ENCODE measurements at regions not wholly inside any gene's neighbourhood (a gene's known extent, or its start where the extent isn't known, plus 50 kb on each side); places are given as distances from the start of the nearest gene placed in this dataset.
A peak's percentile ranks its signal among the peaks of the same experiment; 100 is the strongest.
"Not testable (repeated sequence)": the region's sequence is repeated elsewhere in the genome, so short reads cannot be mapped to it uniquely, and the experiment has no call there.

GRCh38 chr6:154638369-154638768 lies 94.8 kb upstream of the SCAF8 start:
- TF ChIP-seq, protein P1, sequence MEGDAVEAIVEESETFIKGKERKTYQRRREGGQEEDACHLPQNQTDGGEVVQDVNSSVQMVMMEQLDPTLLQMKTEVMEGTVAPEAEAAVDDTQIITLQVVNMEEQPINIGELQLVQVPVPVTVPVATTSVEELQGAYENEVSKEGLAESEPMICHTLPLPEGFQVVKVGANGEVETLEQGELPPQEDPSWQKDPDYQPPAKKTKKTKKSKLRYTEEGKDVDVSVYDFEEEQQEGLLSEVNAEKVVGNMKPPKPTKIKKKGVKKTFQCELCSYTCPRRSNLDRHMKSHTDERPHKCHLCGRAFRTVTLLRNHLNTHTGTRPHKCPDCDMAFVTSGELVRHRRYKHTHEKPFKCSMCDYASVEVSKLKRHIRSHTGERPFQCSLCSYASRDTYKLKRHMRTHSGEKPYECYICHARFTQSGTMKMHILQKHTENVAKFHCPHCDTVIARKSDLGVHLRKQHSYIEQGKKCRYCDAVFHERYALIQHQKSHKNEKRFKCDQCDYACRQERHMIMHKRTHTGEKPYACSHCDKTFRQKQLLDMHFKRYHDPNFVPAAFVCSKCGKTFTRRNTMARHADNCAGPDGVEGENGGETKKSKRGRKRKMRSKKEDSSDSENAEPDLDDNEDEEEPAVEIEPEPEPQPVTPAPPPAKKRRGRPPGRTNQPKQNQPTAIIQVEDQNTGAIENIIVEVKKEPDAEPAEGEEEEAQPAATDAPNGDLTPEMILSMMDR (IDR thresholded peaks at IDR 0.05) = no peak
- DNase-seq (no peak), ATAC-seq (no peak)
- Histone ChIP-seq H3K9me3 (peaks cover 4% of the 10 kb centered on the region), H3K27ac (no peak overlapping the region), H3K27me3 (ENCODE audit: low read depth) (no peaks in the 10 kb centered on the region), H3K4me3 (no peak overlapping the region), H3K4me1 (no peaks in the 10 kb centered on the region), H3K36me3 (no peaks in the 10 kb centered on the region)
- intact Hi-C loops (cut with DNase I) = no loop called here

DNA sequence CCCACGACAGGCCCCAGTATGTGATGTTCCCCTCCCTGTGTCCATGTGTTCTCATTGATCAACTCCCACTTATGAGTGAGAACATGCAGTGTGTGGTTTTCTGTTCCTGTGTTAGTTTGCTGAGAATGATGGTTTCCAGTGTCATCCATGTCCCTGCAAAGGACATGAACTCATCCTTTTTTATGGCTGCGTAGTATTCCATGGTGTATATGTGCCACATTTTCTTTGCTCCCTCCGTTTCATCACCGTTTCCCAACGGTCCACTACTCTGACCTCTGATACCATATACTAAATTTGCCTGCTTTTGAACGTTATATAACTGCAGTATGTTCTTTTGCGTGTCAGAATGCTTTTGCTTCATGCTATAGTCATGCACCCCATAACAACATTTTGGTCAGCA lies 94.0 kb upstream of the SCAF8 start:
- DNase-seq; intact Hi-C loops (cut with DNase I); H3K36me3 ChIP-seq; H3K9me3 ChIP-seq; H3K4me3 ChIP-seq; H3K27ac ChIP-seq; H3K4me1 ChIP-seq; ATAC-seq; H3K27me3 ChIP-seq (ENCODE audit: low read depth): not testable (repeated sequence)

DNA sequence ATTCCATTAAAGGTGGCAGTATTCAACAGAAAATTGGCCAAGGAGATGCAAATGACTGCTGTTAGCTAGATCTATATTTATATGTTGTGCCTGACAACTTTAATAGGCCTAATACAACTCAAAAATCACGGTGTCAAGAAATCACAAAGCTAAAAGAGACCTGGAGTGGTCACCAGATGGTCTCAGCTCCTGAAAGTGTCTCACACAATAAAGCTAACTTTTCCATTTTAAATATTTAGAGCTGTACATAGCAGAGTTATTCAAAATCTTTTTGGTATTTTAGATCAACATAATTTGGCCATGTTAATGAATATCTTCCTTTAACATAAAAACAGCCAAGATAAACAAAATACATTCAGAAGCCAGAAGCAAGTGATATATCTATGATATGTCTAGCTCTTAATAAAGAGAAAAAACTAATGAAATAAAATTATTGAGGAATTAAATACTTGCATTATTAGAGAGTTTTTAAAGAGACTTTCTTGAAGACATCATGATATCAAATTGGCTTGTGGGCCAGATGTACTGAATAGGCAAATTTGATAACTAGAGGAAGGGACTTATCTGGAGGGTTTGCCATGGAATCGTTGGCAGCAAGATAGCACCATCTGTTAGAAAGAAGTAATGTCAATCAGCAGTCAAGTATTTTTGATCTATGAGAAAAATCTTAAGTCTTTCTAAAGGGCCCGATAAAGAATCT lies 84.9 kb upstream of the SCAF8 start:
- H3K36me3 ChIP-seq = no peaks in the 10 kb centered on the region
- no peaks in the 10 kb centered on the region for H3K27me3 ChIP-seq (ENCODE audit: low read depth)
- TF ChIP-seq, protein P1 (IDR thresholded peaks at IDR 0.05) = no peak
- DNase-seq (no peak), ATAC-seq (no peak)
- intact Hi-C loops (cut with DNase I) = no loop called here
- no peaks in the 10 kb centered on the region for H3K9me3 ChIP-seq
- peaks cover 15% of the 10 kb centered on the region for H3K4me1 ChIP-seq
- H3K27ac ChIP-seq = no peak overlapping the region
- no peak overlapping the region for H3K4me3 ChIP-seq

- TF ChIP-seq, protein P1 (IDR thresholded peaks at IDR 0.05) = no peak
- DNase-seq (no peak), ATAC-seq (peak; percentile 26 to 54)
- no peak overlapping the region for H3K27ac ChIP-seq
- no peaks in the 10 kb centered on the region for H3K9me3 ChIP-seq
- H3K27me3 ChIP-seq (ENCODE audit: low read depth) = no peaks in the 10 kb centered on the region
- intact Hi-C loops (cut with DNase I) = no loop called here
- H3K4me1 ChIP-seq = peaks cover 20% of the 10 kb centered on the region
- H3K4me3 ChIP-seq = no peak overlapping the region
- no peaks in the 10 kb centered on the region for H3K36me3 ChIP-seq
Measured at GRCh38 chr6:154648888-154649205, 84.4 kb upstream of the SCAF8 start.

DNA sequence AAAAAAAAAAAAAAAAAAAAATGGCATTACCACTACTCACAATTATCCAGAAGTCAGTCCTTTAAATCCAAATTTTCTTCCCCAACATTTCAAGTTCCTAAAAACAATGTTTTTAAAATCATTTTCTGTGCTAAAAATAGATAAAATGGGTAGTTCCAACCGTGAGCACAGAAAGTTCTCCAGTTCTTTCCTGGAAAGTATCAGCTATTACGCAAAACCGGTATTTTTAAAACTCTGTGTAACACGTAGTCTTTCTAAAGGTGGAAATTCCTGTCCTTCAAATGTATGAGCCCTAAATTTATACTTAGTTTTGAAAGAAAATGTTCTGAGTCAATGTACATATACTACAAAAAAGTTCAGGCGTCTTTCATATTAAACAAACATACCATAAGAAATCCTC lies 83.5 kb upstream of the SCAF8 start:
- H3K27me3 ChIP-seq (ENCODE audit: low read depth) = no peaks in the 10 kb centered on the region
- TF ChIP-seq, protein P1 (IDR thresholded peaks at IDR 0.05) = no peak
- peak overlapping the region; percentile 37 for H3K27ac ChIP-seq
- ATAC-seq = peak; percentile 62 to 78
- no peak for DNase-seq
- H3K36me3 ChIP-seq = no peaks in the 10 kb centered on the region
- H3K4me1 ChIP-seq = peaks cover 28% of the 10 kb centered on the region
- intact Hi-C loops (cut with DNase I) = no loop called here
- H3K4me3 ChIP-seq = no peak overlapping the region
- no peaks in the 10 kb centered on the region for H3K9me3 ChIP-seq

DNA sequence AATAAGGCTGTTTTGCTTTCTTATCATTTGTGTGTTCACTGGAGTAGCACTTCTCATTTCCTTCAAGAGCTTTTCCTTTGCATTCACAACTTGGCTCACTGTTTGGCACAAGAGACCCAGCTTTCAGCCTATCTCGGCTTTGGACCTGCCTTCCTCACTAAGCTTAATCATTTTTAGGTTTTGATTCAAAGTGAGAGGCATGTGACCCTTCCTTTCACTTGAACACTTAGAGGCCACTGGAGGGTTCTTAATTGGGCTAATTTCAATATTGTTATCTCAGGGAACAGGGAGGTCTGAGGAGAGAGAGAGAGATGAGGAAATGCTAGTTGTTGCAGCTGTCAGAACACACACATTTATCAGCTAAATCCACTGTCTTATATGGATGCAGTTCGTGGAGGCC lies 82.9 kb upstream of the SCAF8 start:
- H3K9me3 ChIP-seq = no peaks in the 10 kb centered on the region
- intact Hi-C loops (cut with DNase I) = no loop called here
- DNase-seq (no peak), ATAC-seq (peak; percentile 73 to 81)
- H3K27me3 ChIP-seq (ENCODE audit: low read depth) = no peaks in the 10 kb centered on the region
- peak overlapping the region; percentile 37 for H3K27ac ChIP-seq
- H3K36me3 ChIP-seq = no peaks in the 10 kb centered on the region
- H3K4me3 ChIP-seq = no peak overlapping the region
- H3K4me1 ChIP-seq = peaks cover 28% of the 10 kb centered on the region
- TF ChIP-seq, protein P1 (IDR thresholded peaks at IDR 0.05) = no peak
